ENCODE measurements at regions not wholly inside any gene's neighbourhood (a gene's known extent, or its start where the extent isn't known, plus 50 kb on each side); places are given as distances from the start of the nearest gene placed in this dataset.
"Not testable (repeated sequence)": the region's sequence is repeated elsewhere in the genome, so short reads cannot be mapped to it uniquely, and the experiment has no call there.

GRCh38 chr13:107790397-107790796, 424.9 kb downstream of the LIG4 start:
- H3K4me3 ChIP-seq (ENCODE audit: low read depth, low read length), result no peak overlapping the region
- no peak for TF ChIP-seq CTCF (conservative IDR thresholded peaks at IDR 0.05; ENCODE audit: low read depth, low read length)
- DNase-seq (ENCODE audit: low read depth), result no peak

GRCh38 chr13:107788464-107789165, 426.7 kb downstream of the LIG4 start:
- no peak for TF ChIP-seq CTCF (conservative IDR thresholded peaks at IDR 0.05; ENCODE audit: low read depth, low read length)
- H3K4me3 ChIP-seq (ENCODE audit: low read depth, low read length), result no peak overlapping the region
- DNase-seq (ENCODE audit: low read depth), result no peak

- DNase-seq (ENCODE audit: low read depth); H3K4me3 ChIP-seq (ENCODE audit: low read depth, low read length): not testable (repeated sequence)
These were observed 432.7 kb downstream of the LIG4 start for GRCh38 chr13:107782646-107783045.

GRCh38 chr13:107778094-107778493, 437.2 kb downstream of the LIG4 start:
- H3K4me3 ChIP-seq (ENCODE audit: low read depth, low read length), result no peak overlapping the region
- no peak for TF ChIP-seq CTCF (conservative IDR thresholded peaks at IDR 0.05; ENCODE audit: low read depth, low read length)
- no peak for DNase-seq (ENCODE audit: low read depth)

GRCh38 chr13:107770541-107770940, 444.8 kb downstream of the LIG4 start:
- no peak for DNase-seq (ENCODE audit: low read depth)
- no peak overlapping the region for H3K4me3 ChIP-seq (ENCODE audit: low read depth, low read length)
- no peak for TF ChIP-seq CTCF (conservative IDR thresholded peaks at IDR 0.05; ENCODE audit: low read depth, low read length)

GRCh38 chr13:107767119-107767518, 448.2 kb downstream of the LIG4 start:
- no peak overlapping the region for H3K4me3 ChIP-seq (ENCODE audit: low read depth, low read length)
- peak; percentile 4 for DNase-seq (ENCODE audit: low read depth)
- TF ChIP-seq CTCF (conservative IDR thresholded peaks at IDR 0.05; ENCODE audit: low read depth, low read length), result no peak

- no peak for TF ChIP-seq CTCF (conservative IDR thresholded peaks at IDR 0.05; ENCODE audit: low read depth, low read length)
- no peak for DNase-seq (ENCODE audit: low read depth)
- no peak overlapping the region for H3K4me3 ChIP-seq (ENCODE audit: low read depth, low read length)
These were observed 449.5 kb downstream of the LIG4 start for GRCh38 chr13:107765724-107766401.
